ENCODE measurements at regions not wholly inside any gene's neighbourhood (a gene's known extent, or its start where the extent isn't known, plus 50 kb on each side); places are given as distances from the start of the nearest gene placed in this dataset.

GRCh38 chr3:135805752-135806151, 159.8 kb upstream of the PPP2R3A start:
- TF ChIP-seq ZBTB7A (IDR thresholded peaks at IDR 0.05; ENCODE audit: low read depth) (no peak), EGR1 (IDR thresholded peaks at IDR 0.05) (no peak), EP300 (IDR thresholded peaks at IDR 0.05; ENCODE audit: borderline replicate concordance) (no peak), CREB1 (IDR thresholded peaks at IDR 0.05; ENCODE audit: low read depth) (no peak), MAX (IDR thresholded peaks at IDR 0.05) (no peak)

GRCh38 chr3:135806317-135806716, 159.2 kb upstream of the PPP2R3A start:
- TF ChIP-seq NFIC (IDR thresholded peaks at IDR 0.05) (no peak), EP300 (IDR thresholded peaks at IDR 0.05; ENCODE audit: borderline replicate concordance) (no peak), EGR1 (IDR thresholded peaks at IDR 0.05) (no peak), ZBTB7A (IDR thresholded peaks at IDR 0.05; ENCODE audit: low read depth) (no peak), YY1 (IDR thresholded peaks at IDR 0.05; ENCODE audit: low read depth) (no peak), USF1 (IDR thresholded peaks at IDR 0.05) (no peak), TAF1 (IDR thresholded peaks at IDR 0.05; ENCODE audit: low read depth) (no peak), CREB1 (IDR thresholded peaks at IDR 0.05; ENCODE audit: low read depth) (no peak), TCF12 (IDR thresholded peaks at IDR 0.05; ENCODE audit: low read depth) (no peak), TEAD4 (IDR thresholded peaks at IDR 0.05) (no peak)

- no peak for TF ChIP-seq USF1 (IDR thresholded peaks at IDR 0.05)
- TF ChIP-seq TCF12 (IDR thresholded peaks at IDR 0.05; ENCODE audit: low read depth), result no peak
- TF ChIP-seq CEBPB (IDR thresholded peaks at IDR 0.05), result no peak
Observed at GRCh38 chr3:135807879-135808278, 157.6 kb upstream of the PPP2R3A start.

GRCh38 chr3:135809021-135809634, 156.4 kb upstream of the PPP2R3A start:
- TF ChIP-seq NFIC (IDR thresholded peaks at IDR 0.05), result no peak
- no peak for TF ChIP-seq EGR1 (IDR thresholded peaks at IDR 0.05)
- TF ChIP-seq FOXM1 (IDR thresholded peaks at IDR 0.05; ENCODE audit: borderline replicate concordance, low read depth), result no peak
- TF ChIP-seq TCF12 (IDR thresholded peaks at IDR 0.05; ENCODE audit: low read depth), result no peak
- no peak for TF ChIP-seq YY1 (IDR thresholded peaks at IDR 0.05; ENCODE audit: low read depth)
- no peak for TF ChIP-seq RAD21 (IDR thresholded peaks at IDR 0.05; ENCODE audit: low read depth)
- TF ChIP-seq EP300 (IDR thresholded peaks at IDR 0.05; ENCODE audit: borderline replicate concordance), result no peak
- no peak for TF ChIP-seq USF1 (IDR thresholded peaks at IDR 0.05)
- TF ChIP-seq REST (IDR thresholded peaks at IDR 0.05; ENCODE audit: low read depth), result no peak
- TF ChIP-seq ZBTB7A (IDR thresholded peaks at IDR 0.05; ENCODE audit: low read depth), result no peak
- no peak for TF ChIP-seq MAX (IDR thresholded peaks at IDR 0.05)
- no peak for TF ChIP-seq TEAD4 (IDR thresholded peaks at IDR 0.05)
- TF ChIP-seq CEBPB (IDR thresholded peaks at IDR 0.05), result no peak
- no peak for TF ChIP-seq TAF1 (IDR thresholded peaks at IDR 0.05; ENCODE audit: low read depth)
- TF ChIP-seq CREB1 (IDR thresholded peaks at IDR 0.05; ENCODE audit: low read depth), result no peak

- TF ChIP-seq CREB1 (IDR thresholded peaks at IDR 0.05; ENCODE audit: low read depth) (no peak), EP300 (IDR thresholded peaks at IDR 0.05; ENCODE audit: borderline replicate concordance) (no peak)
Observed at GRCh38 chr3:135811651-135812050, 153.9 kb upstream of the PPP2R3A start.

GRCh38 chr3:135812057-135812456, 153.5 kb upstream of the PPP2R3A start:
- TF ChIP-seq CREB1 (IDR thresholded peaks at IDR 0.05; ENCODE audit: low read depth), result no peak
- TF ChIP-seq MAX (IDR thresholded peaks at IDR 0.05), result no peak
- no peak for TF ChIP-seq NFIC (IDR thresholded peaks at IDR 0.05)
- TF ChIP-seq REST (IDR thresholded peaks at IDR 0.05; ENCODE audit: low read depth), result no peak
- TF ChIP-seq TAF1 (IDR thresholded peaks at IDR 0.05; ENCODE audit: low read depth), result no peak
- no peak for TF ChIP-seq YY1 (IDR thresholded peaks at IDR 0.05; ENCODE audit: low read depth)
- TF ChIP-seq TCF12 (IDR thresholded peaks at IDR 0.05; ENCODE audit: low read depth), result no peak
- no peak for TF ChIP-seq EGR1 (IDR thresholded peaks at IDR 0.05)
- TF ChIP-seq RAD21 (IDR thresholded peaks at IDR 0.05; ENCODE audit: low read depth), result no peak
- TF ChIP-seq ZBTB7A (IDR thresholded peaks at IDR 0.05; ENCODE audit: low read depth), result no peak
- no peak for TF ChIP-seq CEBPB (IDR thresholded peaks at IDR 0.05)
- no peak for TF ChIP-seq TEAD4 (IDR thresholded peaks at IDR 0.05)
- TF ChIP-seq EP300 (IDR thresholded peaks at IDR 0.05; ENCODE audit: borderline replicate concordance), result no peak
- TF ChIP-seq USF1 (IDR thresholded peaks at IDR 0.05), result no peak
- TF ChIP-seq FOXM1 (IDR thresholded peaks at IDR 0.05; ENCODE audit: borderline replicate concordance, low read depth), result no peak

Measured in Ishikawa (cell line).